Fibroblast of lung (primary cell): ENCODE measurements at regions not wholly inside any gene's neighbourhood (a gene's known extent, or its start where the extent isn't known, plus 50 kb on each side); places are given as distances from the start of the nearest gene placed in this dataset.

Experiments used
- CTCF ChIP-seq, 2 donors: IDR thresholded peaks in 1 of 2; conservative IDR thresholded peaks in 1 of 2; 1 replicate in 1 of 2; 2 replicates in 1 of 2; pipeline ENCODE4 v1.5.1; 2011 to 2012; ENCODE audit warnings: low read length in 2 of 2, control low read depth in 1 of 2, inconsistent platforms in 1 of 2, low read depth in 1 of 2, mild to moderate bottlenecking in 1 of 2
- EZH2 ChIP-seq: IDR thresholded peaks from 2 replicates; pipeline ENCODE4 v1.5.1; 2012; ENCODE audit warnings: low read length, control low read depth, mild to moderate bottlenecking; ENCODE audit errors: missing control alignments

GRCh38 chr12:24270965-24271364 is 321.5 kb upstream of the SOX5 start:
- no peak for TF ChIP-seq CTCF (conservative IDR thresholded peaks at IDR 0.05 in 1 of 2, IDR thresholded peaks at IDR 0.05 in 1 of 2; ENCODE audit: low read depth in 1 of 2, low read length in 2 of 2)
- no peak for TF ChIP-seq EZH2
